Activated CD8-positive, alpha-beta T cell treated with anti-CD3 and anti-CD28 coated beads for 36 hours (primary cell): ENCODE measurements at regions not wholly inside any gene's neighbourhood (a gene's known extent, or its start where the extent isn't known, plus 50 kb on each side); places are given as distances from the start of the nearest gene placed in this dataset.

Experiments used
- ATAC-seq: fragments of 200-7000 bp; cut with Tn5 transposase; one replicate; pipeline ENCODE4 v1.10.0; 2021; ENCODE audit warnings: mild to moderate bottlenecking, moderate library complexity
- CTCF ChIA-PET: fragments of 350-600 bp; sonication (Branson Sonifier 250); formaldehyde crosslinking; loops from one replicate; lab custom pipeline; 2021; ENCODE audit warnings: antibody characterized with exemption; lab: Charles Lee
- POLR2A ChIA-PET: fragments of 350-600 bp; sonication (Branson Sonifier 250); formaldehyde crosslinking; loops from one replicate; lab custom pipeline; 2021; ENCODE audit warnings: antibody characterized with exemption; lab: Charles Lee
- DNase-seq: peaks from one replicate; pipeline ENCODE4 v3.0.0-alpha.2; 2020
- H3K27ac Mint-ChIP-seq: one replicate; pipeline ENCODE4 v1.8.0; 2021; ENCODE audit warnings: mild to moderate bottlenecking, mixed read lengths
- H3K27me3 Mint-ChIP-seq: one replicate; pipeline ENCODE4 v1.8.0; 2021; ENCODE audit warnings: mixed read lengths
- H3K36me3 Mint-ChIP-seq: one replicate; pipeline ENCODE4 v1.8.0; 2021; ENCODE audit warnings: low read depth, mixed read lengths
- H3K4me1 Mint-ChIP-seq: one replicate; pipeline ENCODE4 v1.8.0; 2021; ENCODE audit warnings: low read depth, mixed read lengths
- H3K4me3 Mint-ChIP-seq: one replicate; pipeline ENCODE4 v1.8.0; 2021; ENCODE audit warnings: mild to moderate bottlenecking, moderate library complexity, mixed read lengths
- H3K9me3 Mint-ChIP-seq: one replicate; pipeline ENCODE4 v1.8.0; 2021; ENCODE audit warnings: mixed read lengths
- intact Hi-C: fragments of 100-400 bp; cut with micrococcal nuclease; formaldehyde crosslinking; loops from one replicate; pipeline ENCODE4 v1.10.0; 2022
- TF ChIP-seq, protein P1 (sequence below): fragments of 200-600 bp; IDR thresholded peaks from one replicate; pipeline ENCODE4 v1.8.0; 2022; ENCODE audit warnings: antibody characterized with exemption, mild to moderate bottlenecking

DNA sequence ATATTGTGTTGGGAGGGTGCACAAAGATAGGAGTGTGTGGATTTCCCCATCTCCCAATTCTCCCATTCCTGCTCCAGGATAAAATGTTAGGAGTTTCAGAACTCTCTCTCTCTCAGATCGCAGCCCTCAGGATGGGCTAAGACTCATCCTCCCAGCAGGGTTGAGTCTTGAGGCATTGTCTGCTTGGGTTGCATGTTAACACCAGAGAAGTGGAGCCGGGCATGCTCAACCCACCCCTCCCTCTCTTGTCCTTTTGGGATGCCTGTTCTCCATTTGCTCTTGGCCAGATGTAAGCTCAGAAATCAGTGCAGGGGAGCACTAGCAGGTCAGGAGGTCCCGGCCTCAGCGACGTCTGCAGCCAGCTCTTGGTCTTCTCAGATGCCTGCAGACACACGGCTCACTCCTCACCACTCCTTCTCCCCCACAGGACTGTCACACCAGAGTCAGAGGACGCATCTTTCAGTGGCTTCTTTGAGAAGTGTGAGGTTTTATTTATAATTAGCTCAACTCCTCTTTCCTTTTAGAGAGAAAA is 1456.5 kb downstream of the TBC1D22A start:
- no peak overlapping the region for H3K27ac Mint-ChIP-seq
- H3K4me1 Mint-ChIP-seq: no peaks in the 10 kb centered on the region
- peaks cover 6% of the 10 kb centered on the region for H3K9me3 Mint-ChIP-seq
- CTCF ChIA-PET: no interaction called here
- no peaks in the 10 kb centered on the region for H3K36me3 Mint-ChIP-seq
- intact Hi-C loops: no loop called here
- H3K27me3 Mint-ChIP-seq: peaks cover 4% of the 10 kb centered on the region
- no peak overlapping the region for H3K4me3 Mint-ChIP-seq
- no peak for ATAC-seq
- POLR2A ChIA-PET: no interaction called here
- DNase-seq: no peak
- TF ChIP-seq, protein P1, sequence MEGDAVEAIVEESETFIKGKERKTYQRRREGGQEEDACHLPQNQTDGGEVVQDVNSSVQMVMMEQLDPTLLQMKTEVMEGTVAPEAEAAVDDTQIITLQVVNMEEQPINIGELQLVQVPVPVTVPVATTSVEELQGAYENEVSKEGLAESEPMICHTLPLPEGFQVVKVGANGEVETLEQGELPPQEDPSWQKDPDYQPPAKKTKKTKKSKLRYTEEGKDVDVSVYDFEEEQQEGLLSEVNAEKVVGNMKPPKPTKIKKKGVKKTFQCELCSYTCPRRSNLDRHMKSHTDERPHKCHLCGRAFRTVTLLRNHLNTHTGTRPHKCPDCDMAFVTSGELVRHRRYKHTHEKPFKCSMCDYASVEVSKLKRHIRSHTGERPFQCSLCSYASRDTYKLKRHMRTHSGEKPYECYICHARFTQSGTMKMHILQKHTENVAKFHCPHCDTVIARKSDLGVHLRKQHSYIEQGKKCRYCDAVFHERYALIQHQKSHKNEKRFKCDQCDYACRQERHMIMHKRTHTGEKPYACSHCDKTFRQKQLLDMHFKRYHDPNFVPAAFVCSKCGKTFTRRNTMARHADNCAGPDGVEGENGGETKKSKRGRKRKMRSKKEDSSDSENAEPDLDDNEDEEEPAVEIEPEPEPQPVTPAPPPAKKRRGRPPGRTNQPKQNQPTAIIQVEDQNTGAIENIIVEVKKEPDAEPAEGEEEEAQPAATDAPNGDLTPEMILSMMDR: no peak

DNA sequence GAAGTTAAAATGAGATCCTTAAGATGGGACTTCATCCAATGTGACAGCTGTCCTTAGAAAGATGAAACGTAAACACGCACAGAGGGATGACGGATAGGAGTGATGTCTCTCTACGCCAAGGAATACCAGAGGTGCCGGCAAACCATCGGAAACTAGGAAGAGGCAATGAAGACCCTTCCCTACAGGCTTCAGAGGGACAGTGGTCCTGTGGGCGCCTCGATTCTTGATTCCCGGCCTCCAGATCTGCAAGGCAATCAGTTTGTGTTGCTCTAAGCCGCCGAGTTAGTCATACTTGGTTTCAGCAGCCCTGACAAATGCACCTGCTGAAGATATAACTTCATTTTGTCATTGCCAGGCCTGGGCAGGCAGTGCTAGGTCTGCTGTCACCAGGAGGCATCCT is 1455.1 kb downstream of the TBC1D22A start:
- DNase-seq: no peak
- intact Hi-C loops: no loop called here
- TF ChIP-seq, protein P1: no peak
- H3K27me3 Mint-ChIP-seq: peaks cover 4% of the 10 kb centered on the region
- no peak overlapping the region for H3K4me3 Mint-ChIP-seq
- peaks cover 6% of the 10 kb centered on the region for H3K9me3 Mint-ChIP-seq
- H3K27ac Mint-ChIP-seq: no peak overlapping the region
- POLR2A ChIA-PET: no interaction called here
- H3K36me3 Mint-ChIP-seq: no peaks in the 10 kb centered on the region
- no peak for ATAC-seq
- H3K4me1 Mint-ChIP-seq: no peaks in the 10 kb centered on the region
- CTCF ChIA-PET: no interaction called here

DNA sequence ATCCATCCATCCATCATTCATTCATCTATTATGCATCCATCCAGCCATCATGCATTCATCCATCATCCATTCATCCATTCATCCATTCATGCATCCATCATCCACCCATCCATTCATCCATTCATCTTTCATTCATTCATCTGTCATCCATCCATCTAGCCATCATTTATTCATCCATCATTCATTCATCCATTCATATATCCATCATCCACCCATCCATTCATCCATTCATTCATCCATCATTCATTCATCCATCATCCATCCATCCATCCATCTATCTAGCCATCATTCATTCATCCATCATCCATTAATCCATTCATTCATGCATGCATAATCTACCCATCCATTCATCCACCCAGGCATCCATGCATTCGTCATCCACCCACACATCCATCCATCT is 1450.3 kb downstream of the TBC1D22A start:
- CTCF ChIA-PET: no interaction called here
- H3K9me3 Mint-ChIP-seq: no peaks in the 10 kb centered on the region
- H3K27me3 Mint-ChIP-seq: peaks cover 2% of the 10 kb centered on the region
- intact Hi-C loops: no loop called here
- DNase-seq (no peak), ATAC-seq (no peak)
- H3K4me3 Mint-ChIP-seq: no peak overlapping the region
- POLR2A ChIA-PET: no interaction called here
- no peaks in the 10 kb centered on the region for H3K4me1 Mint-ChIP-seq
- H3K36me3 Mint-ChIP-seq: no peaks in the 10 kb centered on the region
- TF ChIP-seq, protein P1: no peak
- H3K27ac Mint-ChIP-seq: no peak overlapping the region

DNA sequence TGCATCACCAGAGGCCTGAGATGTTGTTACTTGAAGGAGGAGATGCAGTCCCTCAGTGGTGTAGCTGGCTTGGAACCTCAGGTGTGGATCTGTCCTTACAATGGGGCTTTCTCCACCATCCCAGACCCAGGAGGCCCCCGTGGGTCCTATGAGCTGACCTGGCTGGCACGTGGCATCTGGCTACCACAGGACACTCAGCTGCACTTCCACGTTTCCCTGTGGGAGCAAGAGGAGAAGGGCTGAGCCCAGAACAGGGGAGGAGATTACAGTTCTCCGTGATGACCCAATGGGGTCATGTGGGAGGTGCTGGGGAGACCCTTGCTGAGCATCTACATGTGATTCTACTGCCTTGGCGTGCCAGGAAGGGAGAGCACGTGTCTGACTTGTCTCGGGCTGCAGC is 1448.4 kb downstream of the TBC1D22A start:
- CTCF ChIA-PET: no interaction called here
- Mint-ChIP-seq H3K27ac (no peak overlapping the region), H3K4me1 (no peaks in the 10 kb centered on the region), H3K4me3 (no peak overlapping the region), H3K36me3 (no peaks in the 10 kb centered on the region), H3K27me3 (peaks cover 1% of the 10 kb centered on the region), H3K9me3 (no peaks in the 10 kb centered on the region)
- DNase-seq: no peak
- TF ChIP-seq, protein P1: no peak
- intact Hi-C loops: no loop called here
- ATAC-seq: no peak
- POLR2A ChIA-PET: no interaction called here

DNA sequence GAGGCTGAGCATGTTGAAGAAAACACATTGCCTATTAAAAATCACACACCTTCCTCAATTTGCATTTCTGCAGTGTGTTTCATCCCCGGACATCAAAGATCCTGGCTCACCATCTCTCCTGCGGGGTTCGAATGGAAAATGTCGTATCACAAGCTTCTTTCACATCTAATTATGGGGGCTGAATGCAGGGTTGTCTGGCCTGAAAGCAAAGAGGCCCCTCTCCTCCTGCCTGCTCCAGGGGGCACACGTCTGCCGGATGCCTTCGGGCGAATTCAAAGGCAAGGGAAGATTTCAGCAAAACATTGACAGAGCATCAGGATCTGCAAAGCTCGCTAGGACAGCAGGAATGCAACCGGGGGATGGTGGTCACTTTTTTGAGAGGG is 1447.7 kb downstream of the TBC1D22A start:
- Mint-ChIP-seq H3K27me3 (peaks cover 3% of the 10 kb centered on the region), H3K36me3 (no peaks in the 10 kb centered on the region), H3K4me3 (no peak overlapping the region), H3K4me1 (no peaks in the 10 kb centered on the region), H3K9me3 (no peaks in the 10 kb centered on the region), H3K27ac (no peak overlapping the region)
- no peak for ATAC-seq
- POLR2A ChIA-PET: no interaction called here
- TF ChIP-seq, protein P1: no peak
- intact Hi-C loops: no loop called here
- CTCF ChIA-PET: no interaction called here
- DNase-seq: no peak
